Esophagus squamous epithelium (tissue), 4 donors: ENCODE measurements at regions not wholly inside any gene's neighbourhood (a gene's known extent, or its start where the extent isn't known, plus 50 kb on each side); places are given as distances from the start of the nearest gene placed in this dataset.

Experiments used
- POLR2A ChIP-seq, 4 donors: fragments of 450-650 bp; IDR thresholded peaks; one replicate each; pipeline ENCODE4 v1.6.1; 2017; ENCODE audit warnings: antibody characterized with exemption in 4 of 4, mild to moderate bottlenecking in 4 of 4, moderate library complexity in 3 of 4
- TF ChIP-seq, protein P1 (sequence below), 6 experiments: fragments of 450-650 bp in 4 of 6; fragments of 200-600 bp in 2 of 6; sonication (generic) in 2 of 6; IDR thresholded peaks; one replicate each; pipeline ENCODE4 v1.5.1; 2016 to 2019; ENCODE audit warnings: antibody characterized with exemption in 6 of 6, mild to moderate bottlenecking in 4 of 6, moderate library complexity in 4 of 6

- TF ChIP-seq POLR2A (IDR thresholded peaks at IDR 0.05), result no peak
- TF ChIP-seq, protein P1, sequence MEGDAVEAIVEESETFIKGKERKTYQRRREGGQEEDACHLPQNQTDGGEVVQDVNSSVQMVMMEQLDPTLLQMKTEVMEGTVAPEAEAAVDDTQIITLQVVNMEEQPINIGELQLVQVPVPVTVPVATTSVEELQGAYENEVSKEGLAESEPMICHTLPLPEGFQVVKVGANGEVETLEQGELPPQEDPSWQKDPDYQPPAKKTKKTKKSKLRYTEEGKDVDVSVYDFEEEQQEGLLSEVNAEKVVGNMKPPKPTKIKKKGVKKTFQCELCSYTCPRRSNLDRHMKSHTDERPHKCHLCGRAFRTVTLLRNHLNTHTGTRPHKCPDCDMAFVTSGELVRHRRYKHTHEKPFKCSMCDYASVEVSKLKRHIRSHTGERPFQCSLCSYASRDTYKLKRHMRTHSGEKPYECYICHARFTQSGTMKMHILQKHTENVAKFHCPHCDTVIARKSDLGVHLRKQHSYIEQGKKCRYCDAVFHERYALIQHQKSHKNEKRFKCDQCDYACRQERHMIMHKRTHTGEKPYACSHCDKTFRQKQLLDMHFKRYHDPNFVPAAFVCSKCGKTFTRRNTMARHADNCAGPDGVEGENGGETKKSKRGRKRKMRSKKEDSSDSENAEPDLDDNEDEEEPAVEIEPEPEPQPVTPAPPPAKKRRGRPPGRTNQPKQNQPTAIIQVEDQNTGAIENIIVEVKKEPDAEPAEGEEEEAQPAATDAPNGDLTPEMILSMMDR (IDR thresholded peaks at IDR 0.05), result no peak
These were observed 410.3 kb downstream of the PLOD2 start for GRCh38 chr3:145750657-145751056.
